ENCODE measurements at regions not wholly inside any gene's neighbourhood (a gene's known extent, or its start where the extent isn't known, plus 50 kb on each side); places are given as distances from the start of the nearest gene placed in this dataset.

DNA sequence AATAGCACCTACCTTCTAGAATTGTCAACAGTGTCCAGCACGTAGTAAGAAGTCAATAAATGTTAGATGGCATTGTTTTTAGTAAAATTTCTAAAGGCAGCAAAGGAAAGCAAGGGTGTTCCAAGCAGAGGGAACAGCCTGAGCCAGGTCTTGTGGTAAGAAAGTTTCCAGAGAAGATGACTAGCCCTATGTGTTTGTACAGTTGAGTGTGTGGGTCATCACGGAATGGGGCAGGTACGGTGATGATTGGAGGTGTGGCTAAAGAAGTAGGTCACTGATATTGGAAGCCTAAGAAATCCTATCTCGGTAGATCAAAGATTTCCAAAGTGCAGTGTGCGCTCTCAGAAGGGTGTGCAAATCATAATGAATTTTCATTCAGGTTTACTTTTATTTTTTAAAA lies 94.2 kb upstream of the BCL6 start:
- no peaks in the 10 kb centered on the region for H3K9me3 Mint-ChIP-seq
- peaks cover 3% of the 10 kb centered on the region for H3K36me3 Mint-ChIP-seq
- no peak overlapping the region for H3K4me3 Mint-ChIP-seq
- H3K4me1 Mint-ChIP-seq (ENCODE audit: unreplicated experiment) = peaks cover 9% of the 10 kb centered on the region
- H3K27me3 Mint-ChIP-seq = no peaks in the 10 kb centered on the region
- no peak for DNase-seq (ENCODE audit: extremely low spot score, unreplicated experiment)
- TF ChIP-seq, protein P1, sequence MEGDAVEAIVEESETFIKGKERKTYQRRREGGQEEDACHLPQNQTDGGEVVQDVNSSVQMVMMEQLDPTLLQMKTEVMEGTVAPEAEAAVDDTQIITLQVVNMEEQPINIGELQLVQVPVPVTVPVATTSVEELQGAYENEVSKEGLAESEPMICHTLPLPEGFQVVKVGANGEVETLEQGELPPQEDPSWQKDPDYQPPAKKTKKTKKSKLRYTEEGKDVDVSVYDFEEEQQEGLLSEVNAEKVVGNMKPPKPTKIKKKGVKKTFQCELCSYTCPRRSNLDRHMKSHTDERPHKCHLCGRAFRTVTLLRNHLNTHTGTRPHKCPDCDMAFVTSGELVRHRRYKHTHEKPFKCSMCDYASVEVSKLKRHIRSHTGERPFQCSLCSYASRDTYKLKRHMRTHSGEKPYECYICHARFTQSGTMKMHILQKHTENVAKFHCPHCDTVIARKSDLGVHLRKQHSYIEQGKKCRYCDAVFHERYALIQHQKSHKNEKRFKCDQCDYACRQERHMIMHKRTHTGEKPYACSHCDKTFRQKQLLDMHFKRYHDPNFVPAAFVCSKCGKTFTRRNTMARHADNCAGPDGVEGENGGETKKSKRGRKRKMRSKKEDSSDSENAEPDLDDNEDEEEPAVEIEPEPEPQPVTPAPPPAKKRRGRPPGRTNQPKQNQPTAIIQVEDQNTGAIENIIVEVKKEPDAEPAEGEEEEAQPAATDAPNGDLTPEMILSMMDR (conservative IDR thresholded peaks at IDR 0.05) = no peak
- no peak overlapping the region for H3K27ac Mint-ChIP-seq

- Mint-ChIP-seq H3K4me1 (ENCODE audit: unreplicated experiment) (peaks cover 9% of the 10 kb centered on the region), H3K36me3 (no peaks in the 10 kb centered on the region), H3K4me3 (no peak overlapping the region), H3K27me3 (no peaks in the 10 kb centered on the region), H3K27ac (no peak overlapping the region), H3K9me3 (no peaks in the 10 kb centered on the region)
- TF ChIP-seq, protein P1 (conservative IDR thresholded peaks at IDR 0.05) = no peak
- DNase-seq (ENCODE audit: extremely low spot score, unreplicated experiment) = no peak
Observed at GRCh38 chr3:187840856-187841255, 95.6 kb upstream of the BCL6 start.

GRCh38 chr3:187841560-187841959 lies 96.3 kb upstream of the BCL6 start:
- Mint-ChIP-seq H3K27me3 (no peaks in the 10 kb centered on the region), H3K36me3 (no peaks in the 10 kb centered on the region), H3K4me1 (ENCODE audit: unreplicated experiment) (peaks cover 9% of the 10 kb centered on the region), H3K27ac (no peak overlapping the region), H3K9me3 (no peaks in the 10 kb centered on the region), H3K4me3 (no peak overlapping the region)
- DNase-seq (ENCODE audit: extremely low spot score, unreplicated experiment) = no peak
- TF ChIP-seq, protein P1 (conservative IDR thresholded peaks at IDR 0.05) = no peak

GRCh38 chr3:187843654-187844053 lies 98.4 kb upstream of the BCL6 start:
- Mint-ChIP-seq H3K9me3 (no peaks in the 10 kb centered on the region), H3K4me1 (ENCODE audit: unreplicated experiment) (no peaks in the 10 kb centered on the region), H3K27ac (no peak overlapping the region), H3K27me3 (no peaks in the 10 kb centered on the region), H3K4me3 (no peak overlapping the region), H3K36me3 (no peaks in the 10 kb centered on the region)
- TF ChIP-seq, protein P1 (conservative IDR thresholded peaks at IDR 0.05) = no peak
- no peak for DNase-seq (ENCODE audit: extremely low spot score, unreplicated experiment)

GRCh38 chr3:187844708-187845107 lies 99.4 kb upstream of the BCL6 start:
- no peak for DNase-seq (ENCODE audit: extremely low spot score, unreplicated experiment)
- no peaks in the 10 kb centered on the region for H3K9me3 Mint-ChIP-seq
- H3K27ac Mint-ChIP-seq = no peak overlapping the region
- H3K4me3 Mint-ChIP-seq = no peak overlapping the region
- TF ChIP-seq, protein P1 (conservative IDR thresholded peaks at IDR 0.05) = no peak
- H3K27me3 Mint-ChIP-seq = no peaks in the 10 kb centered on the region
- no peaks in the 10 kb centered on the region for H3K4me1 Mint-ChIP-seq (ENCODE audit: unreplicated experiment)
- no peaks in the 10 kb centered on the region for H3K36me3 Mint-ChIP-seq

DNA sequence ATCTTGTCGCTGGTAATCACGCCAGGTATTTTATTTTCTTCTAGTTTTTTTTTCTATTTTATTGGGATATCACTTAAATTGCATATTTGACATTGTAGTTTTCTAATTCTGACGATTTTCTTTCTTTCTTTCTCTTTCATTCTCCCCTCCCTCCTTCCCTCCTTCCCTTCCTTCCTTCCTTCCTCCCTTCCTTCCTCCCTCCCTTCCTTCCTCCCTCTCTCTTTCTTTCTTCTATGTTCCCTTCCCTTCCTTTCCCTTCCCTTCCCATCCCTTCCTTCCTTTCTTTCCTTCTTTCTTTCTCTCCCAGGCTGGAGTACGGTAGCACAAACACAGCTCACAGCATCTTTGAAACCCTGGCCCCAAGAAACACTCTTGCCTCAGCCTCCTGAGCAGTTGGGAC lies 100.6 kb upstream of the BCL6 start:
- TF ChIP-seq, protein P1 (conservative IDR thresholded peaks at IDR 0.05) = no peak
- no peaks in the 10 kb centered on the region for H3K4me1 Mint-ChIP-seq (ENCODE audit: unreplicated experiment)
- H3K4me3 Mint-ChIP-seq = no peak overlapping the region
- H3K27ac Mint-ChIP-seq = no peak overlapping the region
- H3K9me3 Mint-ChIP-seq = no peaks in the 10 kb centered on the region
- no peak for DNase-seq (ENCODE audit: extremely low spot score, unreplicated experiment)
- no peaks in the 10 kb centered on the region for H3K36me3 Mint-ChIP-seq
- no peaks in the 10 kb centered on the region for H3K27me3 Mint-ChIP-seq
